GM12878 (cell line): ENCODE measurements at regions not wholly inside any gene's neighbourhood (a gene's known extent, or its start where the extent isn't known, plus 50 kb on each side); places are given as distances from the start of the nearest gene placed in this dataset.

ENCODE experiments used
- ATAC-seq: fragments of 200-7000 bp; cut with Tn5 transposase; 3 replicates; pipeline ENCODE4 v1.9.1; 2020; ENCODE audit warnings: mild to moderate bottlenecking, moderate library complexity
- BruUV-seq: library from RNA; stranded (reverse); fragments of 400-500 nt; replicated peaks from 2 replicates; lab custom pipeline; 2021; lab: Mats Ljungman, UMichigan
- CTCF ChIA-PET: fragments of 300-600 bp; sonication (Branson Sonifier 250); formaldehyde crosslinking; extraction: SDS; loops from one replicate; lab custom pipeline; 2021; ENCODE audit warnings: inconsistent platforms; lab: Yijun Ruan, JAX
- POLR2A ChIA-PET: fragments of 350-600 bp; formaldehyde crosslinking; extraction: SDS; loops from one replicate; lab custom pipeline; 2021; ENCODE audit warnings: inconsistent platforms; lab: Charles Lee
- RAD21 ChIA-PET: fragments of 300-600 bp; sonication (Branson Sonifier 250); formaldehyde crosslinking; loops from one replicate; lab custom pipeline; 2023; ENCODE audit warnings: antibody characterized with exemption; ENCODE audit not compliant: unreplicated experiment; lab: Charles Lee
- SMC1A ChIA-PET: fragments of 300-600 bp; sonication (Branson Sonifier 250); formaldehyde crosslinking; loops from one replicate; lab custom pipeline; 2023; ENCODE audit not compliant: unreplicated experiment, uncharacterized antibody; lab: Charles Lee
- DNase-seq: peaks from one replicate; pipeline ENCODE4 v3.0.0-alpha.2; 2011; ENCODE audit warnings: low read depth, low spot score
- FAIRE-seq: peaks from 3 replicates; lab custom pipeline; 2011; peaks lifted over from hg19 to GRCh38; lab: Jason Lieb, UNC
- H2AFZ ChIP-seq: 2 replicates; pipeline ENCODE4 v1.6.0; 2011; ENCODE audit warnings: low read depth, low read length, control low read depth; ENCODE audit not compliant: control insufficient read depth
- H3K27ac ChIP-seq: 2 replicates; pipeline ENCODE4 v1.5.1; 2011; ENCODE audit warnings: control low read depth; ENCODE audit not compliant: control insufficient read depth, insufficient read depth
- H3K27me3 ChIP-seq, 2 experiments: replicated peaks in 1 of 2; 2 replicates each; pipeline versions ENCODE4 v1.6.0 to v1.6.1; 2011; ENCODE audit warnings: low read length in 1 of 2; ENCODE audit not compliant: control insufficient read depth in 2 of 2, insufficient read depth in 2 of 2
- H3K36me3 ChIP-seq, 2 experiments: 2 replicates each; pipeline ENCODE4 v1.5.1; 2011; ENCODE audit warnings: low read length in 1 of 2; ENCODE audit not compliant: control insufficient read depth in 2 of 2, insufficient read depth in 2 of 2
- H3K4me1 ChIP-seq: 2 replicates; pipeline ENCODE4 v1.6.1; 2011; ENCODE audit warnings: mild to moderate bottlenecking, low read length, moderate library complexity, mixed read lengths; ENCODE audit not compliant: control insufficient read depth, insufficient read depth
- H3K4me2 ChIP-seq: 2 replicates; pipeline ENCODE4 v1.6.0; 2011; ENCODE audit warnings: control low read depth; ENCODE audit not compliant: control insufficient read depth, insufficient read depth
- H3K4me3 ChIP-seq: fragments of 200-600 bp; sonication (generic); 2 replicates; pipeline ENCODE4 v1.5.1; 2016
- H3K79me2 ChIP-seq: 2 replicates; pipeline ENCODE4 v1.6.0; 2011; ENCODE audit warnings: low read length; ENCODE audit not compliant: control insufficient read depth, insufficient read depth
- H3K9ac ChIP-seq: 2 replicates; pipeline ENCODE4 v1.8.0; 2011; ENCODE audit warnings: low read length, control low read depth, mixed read lengths; ENCODE audit not compliant: control insufficient read depth, insufficient read depth
- H3K9me3 ChIP-seq: replicated peaks from 3 replicates; pipeline ENCODE4 v1.5.1; 2011; ENCODE audit warnings: mild to moderate bottlenecking, low read length; ENCODE audit not compliant: control insufficient read depth, insufficient read depth
- H4K20me1 ChIP-seq: 2 replicates; pipeline ENCODE4 v1.6.0; 2011; ENCODE audit not compliant: control insufficient read depth, insufficient read depth
- CBFB ChIP-seq: IDR thresholded peaks from 2 replicates; pipeline ENCODE4 v1.6.1; 2016; ENCODE audit warnings: antibody characterized with exemption, low read depth
- CBX3 ChIP-seq: fragments of 200-600 bp; sonication (generic); IDR thresholded peaks from 2 replicates; pipeline ENCODE4 v1.6.1; 2016; ENCODE audit warnings: low read depth, borderline replicate concordance
- CREB1 ChIP-seq: IDR thresholded peaks from 2 replicates; pipeline ENCODE4 v1.6.1; 2012; ENCODE audit warnings: low read depth, mild to moderate bottlenecking, inconsistent platforms
- HDAC6 ChIP-seq: fragments of 200-600 bp; sonication (generic); IDR thresholded peaks from one replicate; pipeline ENCODE4 v1.8.0; 2017; ENCODE audit warnings: antibody characterized with exemption; ENCODE audit not compliant: unreplicated experiment
- KDM1A ChIP-seq: fragments of 200-600 bp; sonication (generic); IDR thresholded peaks from 2 replicates; pipeline ENCODE4 v1.6.1; 2016; ENCODE audit warnings: borderline replicate concordance
- KLF5 ChIP-seq: fragments of 450-650 bp; IDR thresholded peaks from 2 replicates; pipeline ENCODE4 v1.6.1; 2014; ENCODE audit warnings: mild to moderate bottlenecking; ENCODE audit not compliant: partially characterized antibody
- NR2F1 ChIP-seq: fragments of 450-650 bp; conservative IDR thresholded peaks from 2 replicates; pipeline ENCODE4 v1.6.1; 2017; ENCODE audit warnings: mild to moderate bottlenecking
- PML ChIP-seq: IDR thresholded peaks from 2 replicates; pipeline ENCODE4 v1.6.1; 2012; ENCODE audit warnings: low read length, inconsistent platforms
- POLR2AphosphoS2 ChIP-seq: IDR thresholded peaks from 2 replicates; pipeline ENCODE4 v1.6.1; 2011; ENCODE audit warnings: low read depth, mild to moderate bottlenecking, low read length, improper control_type of control experiment, moderate library complexity
- RELB ChIP-seq: fragments of 450-650 bp; IDR thresholded peaks from 2 replicates; pipeline ENCODE4 v1.6.1; 2017; ENCODE audit warnings: low read depth, mild to moderate bottlenecking, moderate library complexity
- RUNX3 ChIP-seq: IDR thresholded peaks from 2 replicates; pipeline ENCODE4 v1.6.1; 2012; ENCODE audit warnings: low read length, inconsistent platforms
- SREBF2 ChIP-seq: IDR thresholded peaks from 2 replicates; pipeline ENCODE4 v1.6.1; 2012; ENCODE audit warnings: mild to moderate bottlenecking, low read length
- SUZ12 ChIP-seq: fragments of 200-600 bp; sonication (generic); IDR thresholded peaks from one replicate; pipeline ENCODE4 v1.6.1; 2018; ENCODE audit warnings: antibody characterized with exemption, mild to moderate bottlenecking; ENCODE audit not compliant: unreplicated experiment
- USF1 ChIP-seq: IDR thresholded peaks from 2 replicates; pipeline ENCODE4 v1.6.1; 2011; ENCODE audit warnings: borderline replicate concordance, low read depth, mild to moderate bottlenecking, moderate library complexity, mixed read lengths, low read length; ENCODE audit not compliant: insufficient read depth; ENCODE audit errors: extremely low read length
- WGBS: methylation state at CpG from one replicate; pipeline ENCODE4 v1.1.6; 2016; ENCODE audit warnings: low lambda C conversion rate; ENCODE audit not compliant: insufficient replicate concordance, insufficient coverage; ENCODE audit errors: missing lambda C conversion rate; 5-methylcytosine and 5-hydroxymethylcytosine counted together
- in situ Hi-C: fragments of 300-500 bp; cut with MboI; formaldehyde crosslinking; loops from 9 replicates; pipeline ENCODE4 v1.14.3; 2018; ENCODE audit warnings: mixed read lengths
- intact Hi-C: fragments of 100-400 bp; cut with micrococcal nuclease; formaldehyde crosslinking; loops from one replicate; pipeline ENCODE4 v1.14.2; 2022; ENCODE audit not compliant: unreplicated experiment

- DNase-seq (no peak), FAIRE-seq (no peak), ATAC-seq (no peak)
- ChIA-PET CTCF (no interaction called here), POLR2A (no interaction called here), SMC1A (no interaction called here), RAD21 (no interaction called here)
- no peaks in the 10 kb centered on the region for H3K79me2 ChIP-seq
- H4K20me1 ChIP-seq, result no peaks in the 10 kb centered on the region
- no peak overlapping the region for H3K27ac ChIP-seq
- H3K4me3 ChIP-seq, result no peak overlapping the region
- no peaks in the 10 kb centered on the region for H3K27me3 ChIP-seq
- in situ Hi-C loops, result no loop called here
- H3K9me3 ChIP-seq, result no peaks in the 10 kb centered on the region; the same call in 2 of the 3 replicates
- H2AFZ ChIP-seq, result no peak overlapping the region
- TF ChIP-seq SREBF2 (no peak), CBFB (no peak), RELB (no peak), KDM1A (no peak), HDAC6 (no peak), SUZ12 (no peak), USF1 (no peak), PML (no peak), CREB1 (no peak), NR2F1 (no peak), RUNX3 (no peak), KLF5 (no peak), POLR2AphosphoS2 (no peak), CBX3 (no peak)
- H3K4me2 ChIP-seq, result no peak overlapping the region
- intact Hi-C loops, result loop anchor here (10.0 kb wide), 1 partner anchor 1879 kb away; no protein-coding TSS in a partner anchor
- no peak overlapping the region for H3K9ac ChIP-seq
- WGBS, result 13% methylated on average over 5 of the region's 5 CpGs
- no peaks in the 10 kb centered on the region for H3K36me3 ChIP-seq
- BruUV-seq, result no TSS peak
- no peaks in the 10 kb centered on the region for H3K4me1 ChIP-seq
These were observed 95.0 kb upstream of the SDK1 start for GRCh38 chr7:3206101-3206500.
